T1000 (cell line): ENCODE measurements at regions not wholly inside any gene's neighbourhood (a gene's known extent, or its start where the extent isn't known, plus 50 kb on each side); places are given as distances from the start of the nearest gene placed in this dataset.

Source experiments
- DNase-seq: peaks from one replicate; lab custom pipeline; 2025; ENCODE audit warnings: mixed read lengths; lab: John Stamatoyannopoulos, UW

GRCh38 chr22:47230741-47231140, 468.3 kb downstream of the TBC1D22A start:
- DNase-seq: no peak

- DNase-seq: no peak
Measured at GRCh38 chr22:47230251-47230650, 467.8 kb downstream of the TBC1D22A start.

- no peak for DNase-seq
Measured at GRCh38 chr22:47228767-47229166, 466.3 kb downstream of the TBC1D22A start.

GRCh38 chr22:47225931-47226633, 463.6 kb downstream of the TBC1D22A start:
- no peak for DNase-seq

- DNase-seq: no peak
Measured at GRCh38 chr22:47225080-47225930, 462.9 kb downstream of the TBC1D22A start.
